ENCODE measurements at regions not wholly inside any gene's neighbourhood (a gene's known extent, or its start where the extent isn't known, plus 50 kb on each side); places are given as distances from the start of the nearest gene placed in this dataset.

DNA sequence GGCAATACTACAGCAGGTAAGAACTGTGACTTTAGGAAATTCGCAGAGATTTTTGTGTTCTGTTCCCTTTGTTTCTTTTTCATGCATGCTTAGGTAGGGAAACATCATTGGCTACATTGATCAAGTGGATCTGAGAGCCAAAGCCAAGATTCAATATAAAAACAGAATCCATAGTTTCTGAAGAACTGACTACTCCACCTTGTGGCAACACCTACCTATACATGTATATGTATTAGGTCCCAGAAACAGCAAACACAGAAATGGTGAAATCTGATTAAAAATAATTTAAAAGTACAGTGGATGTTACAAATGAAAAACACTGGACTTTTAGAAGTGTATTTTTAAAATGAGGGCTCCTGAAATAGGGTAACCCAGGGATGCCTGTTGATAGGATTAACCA lies 322.6 kb upstream of the MAOA start:
- TF ChIP-seq, protein P1, sequence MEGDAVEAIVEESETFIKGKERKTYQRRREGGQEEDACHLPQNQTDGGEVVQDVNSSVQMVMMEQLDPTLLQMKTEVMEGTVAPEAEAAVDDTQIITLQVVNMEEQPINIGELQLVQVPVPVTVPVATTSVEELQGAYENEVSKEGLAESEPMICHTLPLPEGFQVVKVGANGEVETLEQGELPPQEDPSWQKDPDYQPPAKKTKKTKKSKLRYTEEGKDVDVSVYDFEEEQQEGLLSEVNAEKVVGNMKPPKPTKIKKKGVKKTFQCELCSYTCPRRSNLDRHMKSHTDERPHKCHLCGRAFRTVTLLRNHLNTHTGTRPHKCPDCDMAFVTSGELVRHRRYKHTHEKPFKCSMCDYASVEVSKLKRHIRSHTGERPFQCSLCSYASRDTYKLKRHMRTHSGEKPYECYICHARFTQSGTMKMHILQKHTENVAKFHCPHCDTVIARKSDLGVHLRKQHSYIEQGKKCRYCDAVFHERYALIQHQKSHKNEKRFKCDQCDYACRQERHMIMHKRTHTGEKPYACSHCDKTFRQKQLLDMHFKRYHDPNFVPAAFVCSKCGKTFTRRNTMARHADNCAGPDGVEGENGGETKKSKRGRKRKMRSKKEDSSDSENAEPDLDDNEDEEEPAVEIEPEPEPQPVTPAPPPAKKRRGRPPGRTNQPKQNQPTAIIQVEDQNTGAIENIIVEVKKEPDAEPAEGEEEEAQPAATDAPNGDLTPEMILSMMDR (IDR thresholded peaks at IDR 0.05 in 4 of 5, conservative IDR thresholded peaks at IDR 0.05 in 1 of 5): no peak
- TF ChIP-seq POLR2A (IDR thresholded peaks at IDR 0.05): no peak
